Fibroblast of the aortic adventitia (primary cell): ENCODE measurements at regions not wholly inside any gene's neighbourhood (a gene's known extent, or its start where the extent isn't known, plus 50 kb on each side); places are given as distances from the start of the nearest gene placed in this dataset.
"Not testable (repeated sequence)": the region's sequence is repeated elsewhere in the genome, so short reads cannot be mapped to it uniquely, and the experiment has no call there.

ENCODE experiments used
- DNase-seq: peaks from one replicate; pipeline ENCODE4 v3.0.0-alpha.2; 2010; ENCODE audit warnings: low read depth
- H3K4me3 ChIP-seq: 2 replicates; pipeline ENCODE4 v1.5.1; 2011; ENCODE audit warnings: low read depth, mild to moderate bottlenecking, control low read depth, low read length, moderate library complexity
- TF ChIP-seq, protein P1 (sequence below): IDR thresholded peaks from 2 replicates; pipeline ENCODE4 v1.5.1; 2011; ENCODE audit warnings: mild to moderate bottlenecking, low read length, control low read depth, inconsistent platforms; ENCODE audit not compliant: insufficient read depth

DNA sequence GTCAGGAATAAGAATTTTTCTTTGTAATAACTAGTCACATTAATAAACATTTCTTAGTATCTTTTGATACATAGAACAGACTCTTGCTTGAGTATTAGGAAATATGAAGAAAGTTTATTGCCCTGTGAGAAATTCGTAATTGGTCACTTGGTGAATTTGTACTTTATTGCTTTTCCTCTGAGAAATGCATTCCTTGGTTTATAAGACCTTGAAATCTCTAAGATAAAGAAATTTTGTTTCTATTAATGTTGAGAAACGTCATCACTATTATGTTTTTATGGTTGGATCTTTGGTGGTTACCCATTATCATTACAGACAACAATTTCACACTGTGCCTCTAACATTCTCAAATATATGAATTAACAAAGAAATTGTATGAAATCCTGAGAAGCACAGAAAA, 652.0 kb upstream of the NECTIN3 start:
- DNase-seq = peak; percentile 47

DNA sequence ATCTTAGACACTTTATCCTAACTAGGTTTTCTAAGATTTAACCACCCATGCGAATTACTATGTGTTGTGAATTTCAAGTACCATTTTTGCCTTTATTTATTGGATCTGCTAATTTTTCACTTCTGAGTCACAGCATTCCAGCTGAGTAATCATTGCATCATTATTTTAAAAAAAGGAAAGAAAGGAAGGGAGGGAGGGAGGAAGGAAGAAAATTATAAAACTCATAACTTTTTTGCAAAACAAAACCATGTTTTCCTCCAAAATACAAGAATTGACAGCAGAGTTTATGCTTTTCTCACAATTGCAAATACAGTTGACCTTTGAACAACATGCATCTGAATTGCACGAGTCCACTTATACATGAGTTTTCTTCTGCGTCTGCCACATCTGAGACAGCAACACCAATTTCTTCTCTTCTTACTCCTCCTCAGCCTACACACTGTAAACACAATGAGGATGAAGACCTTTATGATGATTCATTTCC, 651.4 kb upstream of the NECTIN3 start:
- peak; percentile 90 for DNase-seq
- peak overlapping the region; percentile 32 for H3K4me3 ChIP-seq
- TF ChIP-seq, protein P1, sequence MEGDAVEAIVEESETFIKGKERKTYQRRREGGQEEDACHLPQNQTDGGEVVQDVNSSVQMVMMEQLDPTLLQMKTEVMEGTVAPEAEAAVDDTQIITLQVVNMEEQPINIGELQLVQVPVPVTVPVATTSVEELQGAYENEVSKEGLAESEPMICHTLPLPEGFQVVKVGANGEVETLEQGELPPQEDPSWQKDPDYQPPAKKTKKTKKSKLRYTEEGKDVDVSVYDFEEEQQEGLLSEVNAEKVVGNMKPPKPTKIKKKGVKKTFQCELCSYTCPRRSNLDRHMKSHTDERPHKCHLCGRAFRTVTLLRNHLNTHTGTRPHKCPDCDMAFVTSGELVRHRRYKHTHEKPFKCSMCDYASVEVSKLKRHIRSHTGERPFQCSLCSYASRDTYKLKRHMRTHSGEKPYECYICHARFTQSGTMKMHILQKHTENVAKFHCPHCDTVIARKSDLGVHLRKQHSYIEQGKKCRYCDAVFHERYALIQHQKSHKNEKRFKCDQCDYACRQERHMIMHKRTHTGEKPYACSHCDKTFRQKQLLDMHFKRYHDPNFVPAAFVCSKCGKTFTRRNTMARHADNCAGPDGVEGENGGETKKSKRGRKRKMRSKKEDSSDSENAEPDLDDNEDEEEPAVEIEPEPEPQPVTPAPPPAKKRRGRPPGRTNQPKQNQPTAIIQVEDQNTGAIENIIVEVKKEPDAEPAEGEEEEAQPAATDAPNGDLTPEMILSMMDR = no peak

More for the DNA sequence above, 652.0 kb upstream of the NECTIN3 start:
- TF ChIP-seq, protein P1 = no peak
- H3K4me3 ChIP-seq = no peak overlapping the region

DNA sequence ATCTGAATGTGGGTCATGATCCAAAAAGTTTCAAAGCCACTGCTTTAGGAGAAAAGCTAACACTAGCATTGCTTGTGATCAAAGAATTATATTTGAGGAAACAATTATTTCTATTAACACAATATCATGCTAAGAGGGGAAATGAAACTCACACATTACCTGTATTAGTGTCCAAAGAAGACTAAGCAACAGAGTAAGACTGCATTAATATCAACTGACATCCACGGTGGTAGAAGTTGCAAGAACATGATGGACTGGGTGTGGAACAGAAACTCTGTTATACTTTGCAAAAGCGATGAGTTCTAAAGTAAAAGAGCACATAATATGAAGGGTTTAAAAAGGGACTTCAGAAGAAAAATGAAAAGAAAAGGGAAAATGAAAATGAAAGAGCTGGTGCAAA, 648.3 kb upstream of the NECTIN3 start:
- TF ChIP-seq, protein P1 = no peak
- no peak for DNase-seq
- H3K4me3 ChIP-seq = no peak overlapping the region

DNA sequence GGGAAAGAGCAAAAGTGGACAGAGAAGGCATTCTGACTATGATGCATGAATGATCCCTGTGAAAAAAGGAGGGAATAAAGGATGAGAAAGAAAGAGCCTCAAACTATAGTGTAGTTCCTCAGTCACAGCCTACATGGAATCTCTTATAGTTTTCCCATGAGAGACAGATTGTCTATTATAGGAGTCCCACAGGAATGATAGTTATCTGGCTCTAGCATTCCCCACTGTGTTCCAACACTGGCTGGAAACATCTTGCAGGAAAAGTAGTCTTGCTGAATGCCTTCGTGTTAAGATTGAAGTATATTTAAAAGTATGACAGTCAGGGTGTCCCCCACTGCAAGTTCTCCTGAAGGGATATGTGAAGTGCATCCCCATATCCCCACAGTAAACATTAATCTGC, 641.5 kb upstream of the NECTIN3 start:
- no peak for DNase-seq
- H3K4me3 ChIP-seq = no peak overlapping the region
- TF ChIP-seq, protein P1 = no peak

DNA sequence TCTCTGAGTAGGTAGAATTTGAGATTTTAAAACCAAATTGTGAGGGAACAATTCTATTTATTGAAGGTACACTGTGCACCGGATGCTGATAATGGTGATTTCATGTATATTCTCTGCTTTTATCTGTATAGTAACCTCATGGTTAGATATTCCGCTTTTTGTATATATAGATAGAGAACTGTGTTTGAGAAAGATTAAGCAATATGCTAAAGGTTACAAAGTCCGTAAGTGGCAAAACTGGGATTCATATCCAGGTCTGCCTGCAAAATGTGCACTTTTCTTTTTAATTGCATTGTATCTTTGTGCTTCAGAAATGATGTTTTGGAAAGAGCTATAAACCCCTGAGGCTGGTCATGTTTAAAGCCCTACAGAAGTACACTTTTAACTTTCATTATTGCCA, 635.4 kb upstream of the NECTIN3 start:
- TF ChIP-seq, protein P1 = no peak
- no peak for DNase-seq
- no peak overlapping the region for H3K4me3 ChIP-seq

DNA sequence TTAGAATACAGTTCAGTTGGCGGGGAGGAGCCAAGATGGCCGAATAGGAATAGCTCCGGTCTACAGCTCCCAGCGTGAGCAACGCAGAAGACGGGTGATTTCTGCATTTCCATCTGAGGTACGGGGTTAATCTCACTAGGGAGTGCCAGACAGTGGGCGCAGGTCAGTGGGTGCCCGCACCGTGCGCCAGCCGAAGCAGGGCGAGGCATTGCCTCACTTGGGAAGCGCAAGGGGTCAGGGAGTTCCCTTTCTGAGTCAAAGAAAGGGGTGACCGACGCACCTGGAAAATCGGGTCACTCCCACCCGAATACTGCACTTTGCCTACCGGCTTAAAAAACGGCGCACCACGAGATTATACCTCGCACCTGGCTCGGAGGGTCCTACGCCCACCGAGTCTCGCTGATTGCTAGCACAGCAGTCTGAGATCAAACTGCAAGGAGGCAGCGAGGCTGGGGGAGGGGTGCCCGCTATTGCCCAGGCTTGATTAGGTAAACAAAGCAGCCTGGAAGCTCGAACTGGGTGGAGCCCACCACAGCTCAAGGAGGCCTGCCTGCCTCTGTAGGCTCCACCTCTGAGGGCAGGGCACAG, 631.5 kb upstream of the NECTIN3 start:
- not testable (repeated sequence) for DNase-seq, H3K4me3 ChIP-seq

DNA sequence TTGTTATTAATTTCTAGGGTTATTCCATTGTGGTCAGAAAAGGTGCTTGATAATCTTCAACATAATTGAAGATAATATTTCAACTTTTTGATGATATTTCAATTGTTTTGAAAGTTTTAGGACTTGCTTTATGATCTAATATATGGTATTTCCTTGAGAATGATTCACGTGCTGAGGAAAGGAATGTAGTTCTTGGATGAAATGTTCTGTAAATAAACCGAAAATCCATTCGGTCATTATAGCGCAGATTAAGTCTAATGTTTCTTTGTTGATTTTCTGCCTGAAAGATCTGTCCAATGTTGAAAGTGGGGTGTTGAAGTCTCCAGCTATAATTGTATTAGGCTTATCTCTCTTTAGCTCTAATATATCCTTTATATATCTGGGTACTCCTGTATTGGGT, 617.5 kb upstream of the NECTIN3 start:
- TF ChIP-seq, protein P1 = no peak
- no peak overlapping the region for H3K4me3 ChIP-seq
- DNase-seq = no peak
